SK-N-SH treated with all-trans-retinoic acid at 6 μM for 48 hours (cell line): ENCODE measurements at regions not wholly inside any gene's neighbourhood (a gene's known extent, or its start where the extent isn't known, plus 50 kb on each side); places are given as distances from the start of the nearest gene placed in this dataset.

Source experiments
- ATAC-seq: fragments of 200-7000 bp; cut with Tn5 transposase; 3 replicates; pipeline ENCODE4 v1.9.1; 2020; ENCODE audit warnings: mild to moderate bottlenecking, moderate library complexity
- ARNTL ChIP-seq: fragments of 450-650 bp; formaldehyde crosslinking; IDR thresholded peaks from 2 replicates; pipeline ENCODE4 v1.5.0; 2020; ENCODE audit warnings: low read depth, mild to moderate bottlenecking, moderate library complexity, borderline replicate concordance
- BACH2 ChIP-seq: fragments of 250-450 bp; sonication (Bioruptor Pico); IDR thresholded peaks from 2 replicates; pipeline ENCODE4 v1.9.0; 2021; ENCODE audit warnings: mild to moderate bottlenecking, borderline replicate concordance
- CSDC2 ChIP-seq: fragments of 250-450 bp; sonication (Bioruptor Pico); IDR thresholded peaks from 2 replicates; pipeline ENCODE4 v1.5.0; 2020; ENCODE audit warnings: mild to moderate bottlenecking, moderate library complexity
- ESRRG ChIP-seq: fragments of 250-450 bp; sonication (Bioruptor Pico); IDR thresholded peaks from 2 replicates; pipeline ENCODE4 v1.6.1; 2021; ENCODE audit warnings: mild to moderate bottlenecking
- GLIS3 ChIP-seq: fragments of 250-450 bp; sonication (Bioruptor Pico); IDR thresholded peaks from 2 replicates; pipeline ENCODE4 v1.5.0; 2020; ENCODE audit warnings: mild to moderate bottlenecking, moderate library complexity
- ISL1 ChIP-seq: fragments of 250-450 bp; sonication (Bioruptor Pico); IDR thresholded peaks from 2 replicates; pipeline ENCODE4 v2.1.2; 2022; ENCODE audit warnings: mild to moderate bottlenecking, moderate library complexity
- OSR1 ChIP-seq: fragments of 250-450 bp; sonication (Bioruptor Pico); IDR thresholded peaks from 2 replicates; pipeline ENCODE4 v1.8.0; 2022; ENCODE audit warnings: moderate library complexity, mild to moderate bottlenecking, inconsistent platforms
- PATZ1 ChIP-seq: fragments of 250-450 bp; sonication (Bioruptor Pico); IDR thresholded peaks from 2 replicates; pipeline ENCODE4 v1.8.0; 2020; ENCODE audit warnings: mild to moderate bottlenecking, moderate library complexity, borderline replicate concordance
- RARB ChIP-seq: fragments of 250-450 bp; sonication (Bioruptor Pico); IDR thresholded peaks from 2 replicates; pipeline ENCODE4 v1.8.0; 2021; ENCODE audit warnings: mild to moderate bottlenecking, moderate library complexity
- TOX ChIP-seq: fragments of 250-450 bp; sonication (Bioruptor Pico); IDR thresholded peaks from 2 replicates; pipeline ENCODE4 v1.8.0; 2021; ENCODE audit warnings: mild to moderate bottlenecking, moderate library complexity, borderline replicate concordance
- ZC3H10 ChIP-seq: fragments of 250-450 bp; sonication (Bioruptor Pico); IDR thresholded peaks from 2 replicates; pipeline ENCODE4 v1.5.1; 2021; ENCODE audit warnings: mild to moderate bottlenecking, moderate library complexity
- ZFP3 ChIP-seq: fragments of 250-450 bp; sonication (Bioruptor Pico); IDR thresholded peaks from 2 replicates; pipeline ENCODE4 v1.5.0; 2020; ENCODE audit warnings: mild to moderate bottlenecking, moderate library complexity
- ZFP30 ChIP-seq: fragments of 450-650 bp; formaldehyde crosslinking; IDR thresholded peaks from 2 replicates; pipeline ENCODE4 v1.5.0; 2022; ENCODE audit warnings: mild to moderate bottlenecking, moderate library complexity
- ZNF70 ChIP-seq: fragments of 450-650 bp; formaldehyde crosslinking; IDR thresholded peaks from 2 replicates; pipeline ENCODE4 v1.5.0; 2020; ENCODE audit warnings: mild to moderate bottlenecking, moderate library complexity
- TF ChIP-seq, protein P1 (sequence below): fragments of 250-450 bp; sonication (Bioruptor Pico); IDR thresholded peaks from 2 replicates; pipeline ENCODE4 v1.5.1; 2021; ENCODE audit warnings: mild to moderate bottlenecking, moderate library complexity
- TF ChIP-seq, protein P2 (sequence below): fragments of 250-450 bp; sonication (Bioruptor Pico); IDR thresholded peaks from 2 replicates; pipeline ENCODE4 v1.5.1; 2020; ENCODE audit warnings: low read depth, mild to moderate bottlenecking, moderate library complexity
- TF ChIP-seq, protein P3 (sequence below): fragments of 250-450 bp; sonication (Bioruptor Pico); IDR thresholded peaks from 2 replicates; pipeline ENCODE4 v1.5.0; 2020; ENCODE audit warnings: mild to moderate bottlenecking, moderate library complexity

DNA sequence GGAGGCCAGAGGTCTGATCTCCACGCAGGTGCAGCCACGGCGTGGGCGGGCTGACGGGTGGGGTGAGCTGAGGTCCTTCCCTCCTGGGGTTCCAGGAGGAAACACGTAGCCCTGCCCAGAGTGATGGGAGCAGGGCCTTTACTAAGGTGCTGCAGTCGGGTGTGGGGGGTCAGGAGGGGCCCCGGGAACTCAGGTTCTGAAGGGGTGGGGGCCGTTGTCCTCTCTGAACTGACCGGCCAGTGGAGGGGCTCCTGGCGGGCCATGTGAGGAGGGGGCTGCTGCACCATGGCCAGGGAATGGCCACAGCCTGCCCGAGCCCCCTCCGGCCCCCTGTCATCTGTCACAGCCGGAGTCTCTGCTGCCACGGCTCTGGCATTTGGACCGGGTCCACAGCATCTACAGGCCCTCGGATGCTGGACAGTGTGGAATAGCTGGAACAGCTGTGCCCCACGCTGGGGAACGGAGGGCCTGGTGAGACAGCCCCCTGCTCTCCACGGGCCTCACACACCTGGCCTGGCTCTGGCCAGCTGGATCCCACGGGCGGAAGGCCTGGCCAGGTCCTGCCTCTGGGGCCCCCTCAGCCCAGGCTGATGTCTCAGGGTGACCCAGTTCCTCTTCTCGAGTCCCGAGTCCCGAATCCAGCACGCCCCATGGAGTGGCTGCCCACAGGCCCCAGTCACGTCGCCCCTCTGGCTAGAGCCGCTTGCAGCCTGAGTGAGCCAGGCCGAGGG, 145.6 kb upstream of the GPC1 start (continued):
- no peak for TF ChIP-seq TOX
- no peak for TF ChIP-seq GLIS3 (CRISPR knock-in tag)

GRCh38 chr2:240290432-240291336, 144.8 kb upstream of the GPC1 start:
- TF ChIP-seq ZFP3 (CRISPR knock-in tag): no peak
- TF ChIP-seq BACH2 (CRISPR knock-in tag): no peak
- TF ChIP-seq, protein P1, sequence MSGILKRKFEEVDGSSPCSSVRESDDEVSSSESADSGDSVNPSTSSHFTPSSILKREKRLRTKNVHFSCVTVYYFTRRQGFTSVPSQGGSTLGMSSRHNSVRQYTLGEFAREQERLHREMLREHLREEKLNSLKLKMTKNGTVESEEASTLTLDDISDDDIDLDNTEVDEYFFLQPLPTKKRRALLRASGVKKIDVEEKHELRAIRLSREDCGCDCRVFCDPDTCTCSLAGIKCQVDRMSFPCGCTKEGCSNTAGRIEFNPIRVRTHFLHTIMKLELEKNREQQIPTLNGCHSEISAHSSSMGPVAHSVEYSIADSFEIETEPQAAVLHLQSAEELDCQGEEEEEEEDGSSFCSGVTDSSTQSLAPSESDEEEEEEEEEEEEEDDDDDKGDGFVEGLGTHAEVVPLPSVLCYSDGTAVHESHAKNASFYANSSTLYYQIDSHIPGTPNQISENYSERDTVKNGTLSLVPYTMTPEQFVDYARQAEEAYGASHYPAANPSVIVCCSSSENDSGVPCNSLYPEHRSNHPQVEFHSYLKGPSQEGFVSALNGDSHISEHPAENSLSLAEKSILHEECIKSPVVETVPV (CRISPR knock-in tag): no peak
- no peak for ATAC-seq

DNA sequence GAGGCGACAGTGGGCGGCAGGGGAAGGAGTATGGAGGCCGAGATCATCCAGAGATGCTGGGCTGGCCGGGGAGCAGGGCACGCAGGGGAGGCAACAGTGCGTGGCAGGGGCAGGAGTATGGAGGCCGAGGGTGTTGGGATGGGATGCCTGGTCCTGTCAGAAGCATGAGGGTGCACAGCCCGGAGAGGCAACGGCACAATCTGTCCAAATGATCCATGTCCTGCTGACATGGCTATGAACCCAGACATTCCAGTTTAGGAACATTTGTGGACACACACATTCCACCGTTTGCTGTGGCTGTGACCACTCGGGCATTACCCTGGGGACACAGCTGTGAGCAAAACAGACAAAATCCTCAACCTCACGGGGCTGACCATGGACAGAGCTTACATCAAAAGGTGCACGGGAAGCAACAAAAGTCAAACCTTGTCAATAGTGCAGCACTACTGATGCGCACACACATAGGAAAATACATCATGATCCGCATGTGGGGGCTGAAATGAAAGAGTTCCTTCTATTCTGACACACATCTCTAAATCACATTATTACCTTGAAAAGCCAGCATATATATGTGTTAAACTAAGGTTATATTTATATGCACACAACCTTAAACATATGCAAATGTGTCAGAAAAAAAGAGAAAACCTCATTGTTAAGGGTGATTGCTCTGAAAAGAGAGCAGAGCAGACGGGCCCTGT, 144.0 kb upstream of the GPC1 start:
- TF ChIP-seq ISL1: no peak
- no peak for ATAC-seq

DNA sequence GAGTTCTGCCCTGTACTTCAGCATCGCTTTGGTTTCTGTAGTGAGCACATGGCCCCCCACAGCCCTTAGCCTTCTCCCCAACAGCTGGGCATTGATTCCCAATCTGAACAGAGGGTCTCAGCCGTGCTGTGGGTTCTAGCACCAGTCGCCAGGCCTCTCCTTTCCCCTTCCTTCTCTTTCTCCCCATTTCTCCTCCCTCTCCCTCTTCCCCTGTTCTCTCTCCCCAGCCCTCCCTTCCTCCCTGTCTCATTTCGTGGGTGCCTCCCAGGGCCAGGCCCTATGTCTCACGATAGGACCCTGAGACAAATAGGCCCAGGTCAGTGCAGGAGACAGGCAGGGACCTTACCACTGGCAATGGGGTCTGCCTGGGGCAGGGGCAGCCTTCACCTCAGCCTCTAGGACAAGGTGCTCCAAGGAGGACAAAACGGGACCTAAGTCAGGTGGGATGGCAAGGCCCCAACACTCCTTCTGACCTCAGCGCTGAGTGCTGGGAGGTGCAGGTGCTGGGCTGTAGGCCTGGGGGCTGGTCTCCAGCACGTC, 143.4 kb upstream of the GPC1 start:
- no peak for TF ChIP-seq ISL1
- TF ChIP-seq, all 23 proteins: peak for 0
- ATAC-seq: no peak

DNA sequence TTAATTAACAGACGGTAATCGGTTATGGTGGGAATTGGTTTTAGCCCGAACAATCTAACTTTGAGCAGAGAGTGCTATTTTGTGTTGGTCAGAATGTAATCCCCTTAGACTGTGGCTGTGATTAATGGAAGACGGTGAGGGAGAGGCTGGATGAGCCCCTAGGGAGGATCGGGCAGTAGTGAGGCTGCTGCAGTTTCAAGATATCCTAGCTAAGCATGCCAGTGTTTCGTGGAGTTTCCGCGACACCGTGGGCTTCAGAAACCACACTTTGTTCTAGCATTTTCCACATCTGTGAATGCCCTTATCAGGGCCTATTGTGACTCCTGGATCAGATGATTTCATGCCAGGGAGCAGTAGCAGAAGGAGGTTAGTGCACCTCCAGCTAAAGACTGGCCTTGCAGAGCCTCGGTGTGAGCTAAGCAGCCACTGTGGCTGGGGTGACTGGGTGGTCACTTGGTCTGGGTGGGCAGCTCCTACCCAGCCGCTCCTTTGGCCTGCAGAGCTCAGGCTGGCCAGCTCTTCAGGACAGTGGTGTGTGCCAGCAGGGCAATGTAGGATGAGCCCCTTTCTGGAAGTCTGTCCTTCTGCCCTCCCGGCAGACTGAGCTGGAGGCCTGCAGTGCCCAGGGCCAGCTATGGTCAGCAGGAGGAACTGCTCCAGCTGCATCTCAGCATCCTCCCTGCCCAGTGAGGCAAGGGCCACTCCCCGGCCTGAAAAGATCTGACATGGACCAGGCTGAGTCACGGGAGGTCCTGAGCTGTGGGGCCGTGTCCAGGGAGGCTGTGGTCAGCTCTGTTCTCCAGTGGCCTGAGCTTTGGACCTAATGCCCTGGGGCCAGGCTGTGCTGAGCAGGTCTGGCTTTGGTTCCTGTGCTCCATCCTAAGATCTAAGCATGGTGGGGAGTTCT, 142.6 kb upstream of the GPC1 start:
- ATAC-seq: no peak
- TF ChIP-seq GLIS3 (CRISPR knock-in tag) (no peak), ZFP3 (CRISPR knock-in tag) (no peak), ZC3H10 (CRISPR knock-in tag) (no peak), ESRRG (CRISPR knock-in tag) (no peak), PATZ1 (CRISPR knock-in tag) (no peak), CSDC2 (CRISPR knock-in tag) (no peak), OSR1 (CRISPR knock-in tag) (no peak), ZNF70 (no peak), ZFP30 (CRISPR knock-in tag) (no peak), ARNTL (CRISPR knock-in tag) (no peak), ISL1 (no peak), RARB (no peak)
- TF ChIP-seq, protein P2, sequence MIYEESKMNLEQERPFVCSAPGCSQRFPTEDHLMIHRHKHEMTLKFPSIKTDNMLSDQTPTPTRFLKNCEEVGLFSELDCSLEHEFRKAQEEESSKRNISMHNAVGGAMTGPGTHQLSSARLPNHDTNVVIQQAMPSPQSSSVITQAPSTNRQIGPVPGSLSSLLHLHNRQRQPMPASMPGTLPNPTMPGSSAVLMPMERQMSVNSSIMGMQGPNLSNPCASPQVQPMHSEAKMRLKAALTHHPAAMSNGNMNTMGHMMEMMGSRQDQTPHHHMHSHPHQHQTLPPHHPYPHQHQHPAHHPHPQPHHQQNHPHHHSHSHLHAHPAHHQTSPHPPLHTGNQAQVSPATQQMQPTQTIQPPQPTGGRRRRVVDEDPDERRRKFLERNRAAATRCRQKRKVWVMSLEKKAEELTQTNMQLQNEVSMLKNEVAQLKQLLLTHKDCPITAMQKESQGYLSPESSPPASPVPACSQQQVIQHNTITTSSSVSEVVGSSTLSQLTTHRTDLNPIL (CRISPR knock-in tag): no peak
- TF ChIP-seq, protein P3, sequence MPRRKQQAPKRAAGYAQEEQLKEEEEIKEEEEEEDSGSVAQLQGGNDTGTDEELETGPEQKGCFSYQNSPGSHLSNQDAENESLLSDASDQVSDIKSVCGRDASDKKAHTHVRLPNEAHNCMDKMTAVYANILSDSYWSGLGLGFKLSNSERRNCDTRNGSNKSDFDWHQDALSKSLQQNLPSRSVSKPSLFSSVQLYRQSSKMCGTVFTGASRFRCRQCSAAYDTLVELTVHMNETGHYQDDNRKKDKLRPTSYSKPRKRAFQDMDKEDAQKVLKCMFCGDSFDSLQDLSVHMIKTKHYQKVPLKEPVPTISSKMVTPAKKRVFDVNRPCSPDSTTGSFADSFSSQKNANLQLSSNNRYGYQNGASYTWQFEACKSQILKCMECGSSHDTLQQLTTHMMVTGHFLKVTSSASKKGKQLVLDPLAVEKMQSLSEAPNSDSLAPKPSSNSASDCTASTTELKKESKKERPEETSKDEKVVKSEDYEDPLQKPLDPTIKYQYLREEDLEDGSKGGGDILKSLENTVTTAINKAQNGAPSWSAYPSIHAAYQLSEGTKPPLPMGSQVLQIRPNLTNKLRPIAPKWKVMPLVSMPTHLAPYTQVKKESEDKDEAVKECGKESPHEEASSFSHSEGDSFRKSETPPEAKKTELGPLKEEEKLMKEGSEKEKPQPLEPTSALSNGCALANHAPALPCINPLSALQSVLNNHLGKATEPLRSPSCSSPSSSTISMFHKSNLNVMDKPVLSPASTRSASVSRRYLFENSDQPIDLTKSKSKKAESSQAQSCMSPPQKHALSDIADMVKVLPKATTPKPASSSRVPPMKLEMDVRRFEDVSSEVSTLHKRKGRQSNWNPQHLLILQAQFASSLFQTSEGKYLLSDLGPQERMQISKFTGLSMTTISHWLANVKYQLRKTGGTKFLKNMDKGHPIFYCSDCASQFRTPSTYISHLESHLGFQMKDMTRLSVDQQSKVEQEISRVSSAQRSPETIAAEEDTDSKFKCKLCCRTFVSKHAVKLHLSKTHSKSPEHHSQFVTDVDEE (CRISPR knock-in tag): no peak
- TF ChIP-seq, all 23 proteins: peak for 0
